B cell (primary cell): ENCODE measurements at regions not wholly inside any gene's neighbourhood (a gene's known extent, or its start where the extent isn't known, plus 50 kb on each side); places are given as distances from the start of the nearest gene placed in this dataset.

ENCODE experiments used
- ATAC-seq: fragments of 200-7000 bp; cut with Tn5 transposase; one replicate; pipeline ENCODE4 v1.10.0; 2021; ENCODE audit warnings: low read depth, mild to moderate bottlenecking, moderate number of reproducible peaks, moderate library complexity
- CTCF ChIA-PET: fragments of 350-600 bp; sonication (Branson Sonifier 250); formaldehyde crosslinking; loops from one replicate; lab custom pipeline; 2021; ENCODE audit warnings: antibody characterized with exemption, inconsistent platforms; lab: Charles Lee
- POLR2A ChIA-PET: fragments of 350-600 bp; sonication (Branson Sonifier 250); formaldehyde crosslinking; loops from one replicate; lab custom pipeline; 2021; ENCODE audit warnings: antibody characterized with exemption; lab: Charles Lee
- DNase-seq: peaks from one replicate; pipeline ENCODE4 v3.0.0; 2013
- H2AFZ ChIP-seq: 2 replicates; pipeline ENCODE4 v1.6.1; 2012; ENCODE audit warnings: mild to moderate bottlenecking, low read depth, low read length; ENCODE audit not compliant: insufficient read depth, poor library complexity, severe bottlenecking
- H3K27ac ChIP-seq, 2 donors: 1 replicate in 1 of 2; 2 replicates in 1 of 2; pipeline ENCODE4 v1.5.1; 2012 to 2013; ENCODE audit warnings: low read length in 2 of 2, mild to moderate bottlenecking in 2 of 2, moderate library complexity in 1 of 2
- H3K27me3 ChIP-seq, 4 experiments: fragments of 200-600 bp in 1 of 4; sonication (generic) in 1 of 4; replicated peaks in 1 of 4; 1 replicate in 2 of 4; 2 replicates in 2 of 4; pipeline versions ENCODE4 v1.6.1 to v1.7.0; 2013 to 2016; ENCODE audit warnings: low read length in 3 of 4, mild to moderate bottlenecking in 2 of 4, mixed read lengths in 1 of 4, moderate library complexity in 1 of 4; ENCODE audit not compliant: insufficient read depth in 4 of 4, control insufficient read depth in 3 of 4; ENCODE audit errors: control extremely low read depth in 1 of 4
- H3K36me3 ChIP-seq, 2 experiments: replicated peaks in 1 of 2; 1 replicate in 1 of 2; 2 replicates in 1 of 2; pipeline versions ENCODE4 v1.6.1 to v1.7.1; 2013; ENCODE audit warnings: low read length in 1 of 2; ENCODE audit not compliant: insufficient read depth in 2 of 2, control insufficient read depth in 1 of 2; ENCODE audit errors: control extremely low read depth in 1 of 2, extremely low read depth in 1 of 2
- H3K4me1 ChIP-seq, 2 donors: fragments of 200-600 bp in 1 of 2; sonication (generic) in 1 of 2; 1 replicate in 1 of 2; 2 replicates in 1 of 2; pipeline versions ENCODE4 v1.5.1 to v1.6.1; 2013 to 2017; ENCODE audit warnings: low read length in 2 of 2; ENCODE audit not compliant: control insufficient read depth in 2 of 2, insufficient read depth in 2 of 2
- H3K4me2 ChIP-seq: replicated peaks from 2 replicates; pipeline ENCODE3; 2012; ENCODE audit warnings: mild to moderate bottlenecking, low read depth, low read length; ENCODE audit not compliant: poor library complexity, severe bottlenecking
- H3K4me3 ChIP-seq, 5 experiments: fragments of 200-600 bp in 1 of 5; sonication (generic) in 1 of 5; 1 replicate in 3 of 5; 2 replicates in 2 of 5; pipeline versions ENCODE4 v1.5.1 to v1.7.0; 2011 to 2016; ENCODE audit warnings: low read length in 4 of 5, mild to moderate bottlenecking in 4 of 5, low read depth in 2 of 5, control low read depth in 1 of 5, moderate library complexity in 1 of 5; ENCODE audit not compliant: insufficient read depth in 1 of 5; ENCODE audit errors: control extremely low read depth in 1 of 5, extremely low read depth in 1 of 5
- H3K79me2 ChIP-seq: fragments of 200-600 bp; sonication (generic); one replicate; pipeline ENCODE4 v1.6.0; 2016; ENCODE audit warnings: low read length; ENCODE audit not compliant: control insufficient read depth, insufficient read depth
- H3K9ac ChIP-seq: fragments of 200-600 bp; sonication (generic); 2 replicates; pipeline ENCODE4 v1.6.1; 2017; ENCODE audit warnings: mild to moderate bottlenecking, low read length, moderate library complexity
- H3K9me3 ChIP-seq, 3 donors: one replicate each; pipeline versions ENCODE4 v1.6.1 to v1.7.1; 2013; ENCODE audit warnings: low read length in 2 of 3; ENCODE audit not compliant: control insufficient read depth in 2 of 3, insufficient read depth in 1 of 3; ENCODE audit errors: control extremely low read depth in 1 of 3
- H4K20me1 ChIP-seq: 2 replicates; pipeline ENCODE4 v1.6.0; 2012; ENCODE audit warnings: mild to moderate bottlenecking, low read length; ENCODE audit not compliant: insufficient read depth, control insufficient read depth, poor library complexity, severe bottlenecking
- H3K27ac Mint-ChIP-seq: one replicate; pipeline ENCODE4 v1.8.0; 2021; ENCODE audit warnings: mixed read lengths
- H3K27me3 Mint-ChIP-seq: one replicate; pipeline ENCODE4 v1.8.0; 2021; ENCODE audit warnings: mixed read lengths
- H3K4me1 Mint-ChIP-seq: one replicate; pipeline ENCODE4 v1.8.0; 2021; ENCODE audit warnings: mixed read lengths
- H3K4me3 Mint-ChIP-seq: one replicate; pipeline ENCODE4 v1.8.0; 2021; ENCODE audit warnings: mixed read lengths
- H3K9me3 Mint-ChIP-seq: one replicate; pipeline ENCODE4 v1.8.0; 2022; ENCODE audit warnings: mixed read lengths; ENCODE audit not compliant: insufficient read depth
- CTCF ChIP-seq: fragments of 200-600 bp; IDR thresholded peaks from one replicate; pipeline ENCODE4 v1.8.0; 2022; ENCODE audit warnings: antibody characterized with exemption, mild to moderate bottlenecking
- EZH2 ChIP-seq: IDR thresholded peaks from 2 replicates; pipeline ENCODE4 v1.6.1; 2012; ENCODE audit warnings: borderline replicate concordance, low read depth, mild to moderate bottlenecking, moderate library complexity, low read length; ENCODE audit not compliant: insufficient read depth, poor library complexity, severe bottlenecking
- WGBS: methylation state at CpG from one replicate; pipeline ENCODE4 v1.1.5; 2013; ENCODE audit warnings: missing lambda C conversion rate; ENCODE audit not compliant: insufficient coverage; 5-methylcytosine and 5-hydroxymethylcytosine counted together
- intact Hi-C: fragments of 100-400 bp; cut with micrococcal nuclease; formaldehyde crosslinking; loops from one replicate; pipeline ENCODE4 v1.10.0; 2022

GRCh38 chr10:43970018-43970698 lies 321.5 kb upstream of the ZNF32 start:
- CTCF ChIA-PET: no interaction called here
- no peak for ATAC-seq

More at GRCh38 chr10:43970018-43970698, 321.5 kb upstream of the ZNF32 start:
- POLR2A ChIA-PET: no interaction called here
- no peak for DNase-seq
- H3K4me2 ChIP-seq: no peak overlapping the region
- H3K9me3 ChIP-seq: peaks cover 0 to 18% (median 0%) of the 10 kb centered on the region in 3 donors
- Mint-ChIP-seq H3K27me3 (peaks cover 19% of the 10 kb centered on the region), H3K27ac (no peak overlapping the region), H3K4me1 (peaks cover 3% of the 10 kb centered on the region), H3K9me3 (no peaks in the 10 kb centered on the region), H3K4me3 (no peak overlapping the region)
- no peak overlapping the region for H2AFZ ChIP-seq
- 77% methylated on average over 6 of the region's 6 CpGs for WGBS
- intact Hi-C loops: no loop called here
- H3K27ac ChIP-seq: no peak overlapping the region
- no peak overlapping the region for H3K9ac ChIP-seq
- no peaks in the 10 kb centered on the region for H3K4me1 ChIP-seq
- H3K79me2 ChIP-seq: no peaks in the 10 kb centered on the region
- H3K36me3 ChIP-seq: no peaks in the 10 kb centered on the region
- H4K20me1 ChIP-seq: no peaks in the 10 kb centered on the region
- TF ChIP-seq EZH2: no peak
- no peak for TF ChIP-seq CTCF
- H3K27me3 ChIP-seq: peaks cover 0 to 4% (median 0%) of the 10 kb centered on the region in 4 experiments
- H3K4me3 ChIP-seq: no peak overlapping the region
